UCSD-AML1 (cell line): ENCODE measurements at regions not wholly inside any gene's neighbourhood (a gene's known extent, or its start where the extent isn't known, plus 50 kb on each side); places are given as distances from the start of the nearest gene placed in this dataset.
"Not testable (repeated sequence)": the region's sequence is repeated elsewhere in the genome, so short reads cannot be mapped to it uniquely, and the experiment has no call there.

Source experiments
- DNase-seq: peaks from one replicate; lab custom pipeline; 2025; ENCODE audit not compliant: unreplicated experiment; lab: John Stamatoyannopoulos, UW

DNA sequence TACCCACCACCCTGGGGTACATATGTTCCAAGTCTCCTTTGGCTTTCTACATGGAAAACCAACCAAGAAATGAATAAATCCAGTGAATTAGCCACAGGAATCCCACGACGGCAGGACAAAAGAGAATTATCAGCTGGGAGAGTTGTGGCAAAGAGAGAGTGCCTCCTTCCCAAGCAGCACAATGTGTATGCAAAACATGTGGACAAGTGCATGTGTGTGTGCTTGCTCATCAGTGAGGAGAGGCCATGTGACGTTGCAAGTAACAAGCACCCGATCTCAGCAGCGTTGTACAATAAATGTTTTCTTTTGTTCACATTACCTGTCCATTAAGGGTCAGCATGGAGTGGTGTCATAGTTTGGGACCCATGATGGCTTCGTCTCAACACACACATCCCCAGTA is 50.0 kb upstream of the EMX2 start:
- no peak for DNase-seq

DNA sequence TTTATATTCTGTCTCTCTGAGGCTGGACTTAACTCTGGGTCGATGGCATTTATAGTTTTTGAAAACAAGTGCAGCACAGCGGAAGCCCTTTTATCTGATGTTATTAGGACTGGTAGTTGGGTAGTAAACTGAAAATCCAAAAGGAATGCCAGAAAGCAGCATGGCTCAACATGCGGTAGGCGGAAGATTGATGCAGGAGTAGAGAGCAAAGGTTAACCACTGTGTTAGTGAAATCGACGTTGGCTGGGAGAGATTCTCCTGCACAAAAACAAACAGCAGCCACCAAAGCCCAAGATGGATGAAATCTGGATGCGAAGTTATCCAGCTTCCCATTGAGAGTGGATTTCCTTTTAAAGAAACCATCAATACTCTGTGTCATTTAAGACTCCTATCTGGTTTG is 54.5 kb upstream of the EMX2 start:
- no peak for DNase-seq

DNA sequence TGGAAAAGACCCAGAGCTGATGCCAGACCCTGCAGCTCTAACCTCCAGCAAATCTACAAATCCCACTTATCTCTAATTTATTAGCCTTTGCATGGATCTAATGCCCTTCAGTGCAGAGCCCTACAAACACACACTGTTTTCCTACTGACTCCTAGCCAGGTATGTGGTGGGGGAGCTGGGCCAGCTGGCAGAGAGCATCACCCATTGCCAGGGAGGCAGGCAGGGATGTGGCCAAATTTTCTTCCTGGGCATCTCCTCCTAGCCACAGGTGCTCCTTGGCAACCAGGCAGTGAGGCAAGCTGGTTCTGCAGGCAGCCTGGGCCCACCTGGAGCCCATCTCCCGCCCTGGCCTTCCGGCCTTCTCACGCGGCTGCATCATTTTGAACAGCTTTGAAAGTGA is 55.9 kb upstream of the EMX2 start:
- DNase-seq, result no peak

DNA sequence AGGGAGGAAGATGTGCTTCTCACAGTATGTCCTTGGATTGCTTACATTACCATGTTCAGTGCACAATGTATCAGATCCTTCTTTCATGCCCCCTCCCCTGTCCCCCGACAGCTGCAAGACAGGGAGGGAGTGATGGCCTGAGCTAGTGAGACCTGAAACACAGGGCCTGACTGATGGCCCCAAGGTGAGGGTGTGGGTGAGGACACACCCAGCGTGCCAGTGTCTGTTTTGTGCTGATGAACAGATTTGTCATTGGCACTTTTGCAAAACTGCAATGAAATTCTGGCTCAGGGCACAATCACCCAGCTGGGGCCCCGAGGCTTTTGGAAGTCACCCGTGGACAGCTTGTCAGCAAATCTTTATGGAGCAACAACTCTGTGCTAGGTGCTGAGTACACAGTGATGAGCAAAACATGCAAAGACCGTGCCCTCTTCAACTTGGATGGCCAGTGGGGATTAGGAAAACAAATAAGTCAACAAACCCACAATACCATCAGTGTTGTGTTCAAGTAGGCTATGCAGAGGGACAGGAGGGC is 59.4 kb upstream of the EMX2 start:
- no peak for DNase-seq

DNA sequence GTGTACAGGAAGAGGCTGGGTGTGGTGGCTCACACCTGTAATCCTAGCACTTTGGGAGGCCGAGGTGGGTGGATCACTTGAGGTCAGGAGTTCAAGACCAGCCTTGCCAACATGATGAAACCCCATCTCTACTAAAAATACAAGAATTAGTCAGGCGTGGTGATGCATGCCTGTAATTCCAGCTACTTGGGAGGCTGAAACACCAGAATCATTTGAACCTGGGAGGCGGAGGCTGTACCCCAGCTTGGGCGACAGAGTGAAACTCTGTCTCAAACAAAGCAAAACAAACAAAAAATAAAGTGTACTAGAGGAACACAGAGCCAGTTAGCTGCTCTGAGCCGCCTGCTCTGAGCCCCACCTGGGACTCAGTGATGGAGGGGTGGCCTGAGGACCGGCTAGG is 61.5 kb upstream of the EMX2 start:
- DNase-seq, result not testable (repeated sequence)

DNA sequence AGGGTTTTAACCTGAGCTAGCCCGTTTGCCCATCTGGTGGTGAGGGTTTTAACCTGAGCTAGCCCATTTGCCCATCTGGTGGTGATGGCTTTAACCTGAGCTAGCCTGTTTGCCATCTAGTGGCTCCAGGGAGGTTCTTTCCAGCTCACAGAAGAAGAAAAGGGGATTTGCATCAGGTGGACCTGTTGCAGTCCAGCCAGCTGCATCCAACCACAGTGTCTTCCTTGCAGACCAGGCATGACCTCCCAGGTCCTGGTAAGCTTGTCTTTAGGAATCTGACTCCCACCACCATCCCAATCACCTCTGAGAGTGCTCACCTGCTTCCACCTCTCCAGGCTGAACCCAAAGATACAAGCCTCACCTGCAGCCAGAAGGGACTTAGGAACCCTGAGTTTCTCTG is 62.4 kb upstream of the EMX2 start:
- DNase-seq, result no peak

DNA sequence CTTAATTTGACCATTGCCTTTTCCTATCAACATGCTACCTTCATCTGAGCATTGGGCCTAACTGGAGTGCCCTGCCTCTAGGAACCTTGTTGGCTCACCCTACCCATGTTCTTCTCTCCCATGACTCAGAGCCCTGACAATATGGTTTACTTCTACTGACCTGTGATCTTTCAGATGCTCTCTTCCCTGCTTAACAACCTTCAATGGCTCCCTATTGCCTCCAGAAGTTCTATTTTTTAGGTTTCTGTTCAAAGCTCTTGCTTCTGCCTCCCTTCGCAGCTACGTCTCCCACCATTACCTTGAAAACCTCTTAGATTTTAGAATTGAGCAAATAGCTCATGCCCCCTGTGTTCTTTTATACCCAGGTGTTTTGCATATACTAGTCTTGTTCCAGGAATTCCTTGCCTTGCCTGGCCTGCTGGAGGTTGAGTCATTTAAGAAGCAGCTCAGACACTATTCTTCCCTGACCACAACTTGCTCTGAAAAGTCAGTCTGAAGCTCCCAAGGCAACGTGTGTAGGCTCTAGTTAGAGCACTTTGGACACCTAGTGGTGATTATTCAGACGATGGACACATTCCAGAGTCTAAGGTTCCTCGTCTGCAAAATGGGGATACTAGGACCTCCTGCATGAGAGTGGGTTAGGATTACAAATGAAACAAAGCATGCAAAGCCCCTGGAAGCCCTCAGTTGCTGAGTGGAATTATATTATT is 64.4 kb upstream of the EMX2 start:
- DNase-seq, result no peak

DNA sequence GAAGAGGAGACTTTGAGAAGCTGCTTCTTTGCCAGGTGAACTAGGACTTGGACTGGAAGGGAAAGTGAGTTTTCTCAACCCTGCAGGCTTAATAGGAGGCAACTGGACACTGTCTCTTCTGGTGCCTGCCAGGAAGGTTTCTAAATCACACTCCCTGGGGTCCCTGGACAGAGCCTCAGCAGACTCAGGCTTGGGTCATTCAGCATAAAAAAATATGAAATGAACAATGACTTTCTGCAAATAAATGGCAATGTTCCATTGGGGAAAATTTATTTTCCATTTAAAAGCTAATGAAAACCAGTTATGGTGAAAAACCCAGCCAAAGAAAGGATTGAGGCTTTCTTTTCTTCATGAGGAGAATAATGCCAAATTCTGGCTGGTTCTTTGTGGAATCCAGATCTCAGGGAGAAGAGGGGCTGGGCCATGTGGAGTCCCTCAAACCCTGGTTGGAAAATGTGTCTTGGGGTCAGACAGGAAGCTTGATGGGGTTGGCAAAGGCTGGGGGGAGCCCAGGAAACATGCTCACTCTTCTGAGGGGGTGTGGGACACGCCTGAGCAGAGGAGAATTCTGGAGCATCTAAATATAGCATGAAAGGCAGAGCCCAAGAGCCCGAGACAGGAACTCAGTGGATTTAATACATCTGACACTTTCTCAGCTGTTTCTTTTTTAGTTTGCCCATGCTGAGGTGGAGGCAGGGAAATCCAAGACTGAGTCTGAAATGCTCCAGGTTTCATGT is 65.2 kb upstream of the EMX2 start:
- DNase-seq, result no peak

DNA sequence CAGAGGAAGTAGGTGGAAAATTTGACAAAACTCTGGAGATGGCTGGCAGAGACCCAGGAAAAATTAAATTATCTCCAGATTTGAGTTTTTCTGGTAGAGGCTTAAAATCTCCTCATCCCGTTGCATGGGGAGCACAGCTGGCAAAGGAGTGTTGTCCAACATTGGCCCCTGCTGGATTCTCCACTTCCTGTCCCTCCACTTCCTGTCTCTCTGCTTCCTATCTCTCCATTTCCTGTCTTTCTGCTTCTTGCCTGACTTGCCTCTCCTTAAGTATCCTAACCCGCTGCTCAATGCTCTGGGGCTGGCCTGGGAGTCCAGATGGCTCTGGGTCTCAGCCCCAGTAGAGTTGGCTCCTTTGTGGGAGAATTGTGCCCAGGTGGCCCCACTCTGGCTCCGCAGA is 65.8 kb upstream of the EMX2 start:
- DNase-seq, result no peak

DNA sequence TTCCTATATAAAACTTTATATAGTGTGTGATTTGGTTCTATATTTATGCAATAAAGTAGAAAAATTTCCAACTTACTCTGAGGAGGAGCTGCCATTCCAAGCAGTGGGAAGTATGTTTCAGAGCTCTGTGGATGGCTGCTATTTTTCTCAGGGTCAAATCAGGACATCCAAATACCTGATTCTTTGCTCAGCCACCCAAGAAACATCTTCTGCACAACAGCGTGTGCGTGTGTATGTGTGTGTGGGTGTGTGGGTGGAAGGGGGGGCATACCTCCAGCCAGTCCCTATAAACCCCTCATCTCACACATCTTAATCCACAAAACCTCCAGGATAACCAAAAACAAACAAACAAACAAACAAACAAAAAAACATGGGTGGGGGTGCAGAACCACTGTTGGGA is 66.3 kb upstream of the EMX2 start:
- DNase-seq, result no peak

DNA sequence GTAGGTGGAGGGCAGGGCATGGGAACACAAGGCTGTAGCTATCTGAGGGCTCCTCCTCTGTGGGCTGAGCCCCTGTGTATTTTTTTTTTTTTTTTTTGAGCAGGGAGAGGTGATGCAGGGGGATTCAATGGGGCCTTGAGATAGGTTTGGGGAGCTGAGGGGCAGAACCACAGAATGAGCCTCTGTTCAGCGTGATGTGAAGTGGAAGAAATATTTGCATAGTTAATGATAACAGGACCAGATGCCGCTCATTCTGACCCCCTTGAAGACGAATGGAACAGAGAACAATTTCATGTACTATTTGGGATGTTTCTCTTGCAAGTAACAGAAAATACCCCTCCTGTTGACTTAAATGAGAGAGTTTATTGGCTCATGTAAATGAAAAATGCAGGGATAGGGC is 69.7 kb upstream of the EMX2 start:
- DNase-seq, result no peak

DNA sequence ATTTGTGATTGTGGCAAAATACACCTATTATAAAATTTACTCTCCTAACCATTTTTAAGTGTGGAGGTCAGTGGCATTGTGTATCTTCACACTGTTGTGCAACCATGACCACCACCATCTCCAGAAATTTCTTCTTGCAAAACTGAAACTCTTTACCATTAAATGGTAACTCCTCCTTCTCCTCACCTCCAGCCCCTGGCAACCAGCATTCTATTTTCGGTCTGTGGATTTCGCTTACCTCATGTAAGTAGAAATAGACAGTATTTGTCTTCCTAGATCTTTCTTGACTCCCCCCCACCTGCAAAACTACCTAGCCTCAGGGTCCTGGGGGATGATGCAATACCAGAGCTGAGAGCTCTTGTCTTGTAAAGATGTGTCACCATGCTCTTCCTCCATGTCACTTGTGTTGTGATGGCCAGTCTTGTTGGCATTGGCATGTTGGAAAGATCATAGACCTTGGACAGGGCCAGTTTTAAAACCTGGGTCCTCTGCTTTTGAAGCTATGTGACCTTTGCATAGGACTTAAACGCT is 71.1 kb upstream of the EMX2 start:
- DNase-seq, result no peak

DNA sequence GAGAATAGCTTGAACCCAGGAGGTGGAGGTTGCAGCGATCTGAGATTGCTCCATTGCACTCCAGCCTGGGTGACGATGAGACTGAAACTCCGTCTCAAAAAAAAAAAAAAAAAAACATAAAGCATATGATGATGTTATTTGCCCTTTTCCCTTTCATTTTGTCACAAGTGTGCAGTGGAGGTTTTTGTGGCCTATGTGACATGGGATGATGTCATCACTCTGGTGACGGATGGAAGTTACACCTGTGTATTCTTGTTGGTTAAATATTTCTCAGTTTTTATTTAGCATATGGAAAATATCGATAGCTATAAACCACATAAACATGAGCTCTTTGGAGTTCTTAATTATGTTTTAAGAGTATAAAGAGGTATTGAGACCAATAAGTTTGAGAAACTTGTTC is 71.8 kb upstream of the EMX2 start:
- no peak for DNase-seq

DNA sequence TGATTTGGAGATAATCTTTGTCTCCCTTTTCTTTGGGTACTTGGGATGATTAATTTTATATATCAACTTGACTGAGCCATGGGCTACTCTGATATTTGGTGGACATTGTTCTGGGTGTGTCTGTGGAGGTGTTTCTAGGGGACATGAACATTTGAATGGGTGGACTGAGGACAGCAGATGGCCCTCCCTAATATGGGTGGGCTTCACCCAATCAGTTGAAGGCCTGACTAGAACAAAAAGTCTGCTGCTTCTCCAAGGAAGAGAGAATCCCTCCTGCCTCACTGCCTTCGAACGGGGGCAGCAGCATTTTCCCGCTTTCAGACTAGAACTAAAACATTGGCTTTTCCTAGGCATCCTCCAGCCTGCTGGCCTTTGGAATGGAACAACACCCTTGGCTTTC is 73.9 kb upstream of the EMX2 start:
- no peak for DNase-seq

DNA sequence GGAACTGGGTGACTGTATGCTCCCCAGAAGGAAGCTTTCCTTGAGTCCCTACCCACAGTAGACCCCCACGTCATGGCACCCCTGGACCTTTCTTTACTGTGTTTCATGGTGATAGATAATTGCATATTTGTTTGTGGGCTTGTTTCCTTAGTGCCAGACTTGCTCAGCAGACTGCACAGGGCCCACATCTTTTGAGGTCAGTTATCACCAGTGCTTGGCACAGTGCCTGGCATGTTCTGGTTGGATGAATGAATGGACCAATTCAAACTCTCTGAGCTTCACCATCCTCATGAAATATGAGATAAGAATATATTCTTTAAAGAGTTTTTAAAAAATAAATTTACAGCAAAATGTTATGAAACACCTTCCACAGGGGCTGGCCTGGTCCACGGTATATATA is 78.4 kb upstream of the EMX2 start:
- DNase-seq, result no peak

DNA sequence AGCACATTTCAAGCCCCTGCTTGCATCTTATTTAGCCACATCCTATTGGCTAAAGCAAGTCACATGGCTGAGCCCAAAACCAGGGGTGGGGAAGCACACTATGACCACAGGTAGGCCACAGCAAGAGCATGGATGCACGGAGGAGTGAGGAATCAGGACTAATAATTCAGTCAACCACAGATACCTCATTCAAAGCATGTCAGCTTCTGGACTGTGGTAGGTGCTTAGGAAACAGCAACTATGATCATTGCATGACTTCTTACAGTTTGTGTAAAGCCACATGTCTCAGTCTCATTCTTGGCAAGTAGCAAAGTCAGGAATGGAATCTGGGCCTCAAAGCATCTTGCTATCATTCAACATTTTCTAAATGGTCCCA is 79.0 kb upstream of the EMX2 start:
- no peak for DNase-seq

DNA sequence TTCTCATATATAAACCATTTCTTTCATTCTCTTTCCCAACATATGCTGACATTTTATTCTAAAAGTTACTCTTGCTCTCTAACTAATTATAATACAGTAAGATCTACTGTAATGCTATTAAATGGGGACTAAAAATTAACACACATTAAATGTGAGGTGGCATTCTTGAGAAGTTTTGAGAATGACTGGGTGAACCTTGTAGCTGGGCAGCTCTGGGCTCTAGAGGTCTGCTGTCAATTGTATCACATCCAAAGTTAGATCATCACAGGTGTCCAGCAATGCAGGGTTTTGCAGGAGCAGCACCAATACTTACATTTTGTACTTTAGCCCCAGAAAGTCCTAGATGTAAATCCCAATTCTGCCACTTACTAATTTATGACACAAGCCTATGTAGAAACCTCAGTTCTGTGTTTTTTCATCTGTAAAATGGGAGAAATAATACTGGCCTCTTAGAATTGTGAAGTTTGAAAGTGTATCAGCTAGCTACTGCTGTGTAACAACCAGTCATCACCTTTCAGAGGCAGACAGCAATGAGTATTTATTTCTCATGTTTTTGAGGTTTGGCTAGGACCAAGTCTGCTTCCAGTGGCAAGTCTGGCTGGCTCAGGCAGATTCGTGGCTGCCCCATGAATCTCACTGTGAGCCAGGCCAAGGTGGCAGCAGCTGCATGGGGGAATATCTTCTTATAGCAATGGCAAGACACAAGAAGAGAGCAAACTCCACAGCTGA is 79.6 kb upstream of the EMX2 start:
- no peak for DNase-seq

DNA sequence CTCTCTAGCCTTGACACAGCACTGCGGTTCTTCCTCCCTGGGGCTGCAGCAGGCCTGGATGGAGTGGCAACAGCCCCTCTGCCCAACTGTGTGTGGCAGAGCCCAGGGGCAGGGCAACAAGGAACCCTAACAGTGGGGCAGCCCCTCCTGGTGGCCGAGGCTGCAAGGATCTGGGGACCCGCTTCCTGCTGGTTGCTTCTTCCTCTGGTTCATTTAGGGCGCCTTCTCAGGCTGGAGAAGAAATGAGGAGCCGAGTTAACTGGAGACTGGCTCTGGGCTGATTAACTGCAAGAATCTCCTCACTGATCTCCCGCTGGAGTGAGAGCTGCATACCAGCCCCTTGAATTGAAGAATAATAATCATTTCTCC is 80.1 kb upstream of the EMX2 start:
- peak; percentile 44 for DNase-seq

DNA sequence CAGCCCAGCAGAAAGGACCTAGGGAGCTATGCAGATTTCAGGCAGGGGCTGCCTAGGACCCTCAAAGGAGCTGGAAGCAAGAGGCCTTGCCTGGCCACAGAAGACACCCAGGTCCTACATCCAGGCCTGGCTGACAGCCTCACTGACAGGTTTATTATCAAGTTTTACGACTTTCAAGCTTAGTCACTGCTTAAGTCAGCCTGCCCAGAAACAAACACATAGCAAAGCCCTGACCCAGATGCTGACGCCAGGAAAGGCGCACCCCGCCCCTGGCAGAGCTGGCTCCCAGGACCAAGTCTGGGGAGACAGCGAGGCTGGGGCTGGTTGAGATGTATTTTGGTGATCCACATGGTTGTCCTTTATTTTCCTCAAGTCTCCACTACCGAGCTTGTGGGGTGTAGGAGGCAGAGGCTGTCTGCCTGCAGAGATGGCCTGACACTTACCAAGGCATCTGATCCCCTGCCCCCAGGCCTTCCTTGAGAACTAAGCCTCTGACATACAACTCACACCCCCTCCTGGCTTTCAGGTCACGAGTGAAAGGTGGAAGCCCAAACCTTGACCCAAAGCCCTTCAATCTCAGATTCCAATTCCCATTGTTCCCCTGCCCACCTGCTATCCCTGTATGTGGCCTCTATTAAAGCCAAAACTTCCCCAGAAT is 80.7 kb upstream of the EMX2 start:
- no peak for DNase-seq

DNA sequence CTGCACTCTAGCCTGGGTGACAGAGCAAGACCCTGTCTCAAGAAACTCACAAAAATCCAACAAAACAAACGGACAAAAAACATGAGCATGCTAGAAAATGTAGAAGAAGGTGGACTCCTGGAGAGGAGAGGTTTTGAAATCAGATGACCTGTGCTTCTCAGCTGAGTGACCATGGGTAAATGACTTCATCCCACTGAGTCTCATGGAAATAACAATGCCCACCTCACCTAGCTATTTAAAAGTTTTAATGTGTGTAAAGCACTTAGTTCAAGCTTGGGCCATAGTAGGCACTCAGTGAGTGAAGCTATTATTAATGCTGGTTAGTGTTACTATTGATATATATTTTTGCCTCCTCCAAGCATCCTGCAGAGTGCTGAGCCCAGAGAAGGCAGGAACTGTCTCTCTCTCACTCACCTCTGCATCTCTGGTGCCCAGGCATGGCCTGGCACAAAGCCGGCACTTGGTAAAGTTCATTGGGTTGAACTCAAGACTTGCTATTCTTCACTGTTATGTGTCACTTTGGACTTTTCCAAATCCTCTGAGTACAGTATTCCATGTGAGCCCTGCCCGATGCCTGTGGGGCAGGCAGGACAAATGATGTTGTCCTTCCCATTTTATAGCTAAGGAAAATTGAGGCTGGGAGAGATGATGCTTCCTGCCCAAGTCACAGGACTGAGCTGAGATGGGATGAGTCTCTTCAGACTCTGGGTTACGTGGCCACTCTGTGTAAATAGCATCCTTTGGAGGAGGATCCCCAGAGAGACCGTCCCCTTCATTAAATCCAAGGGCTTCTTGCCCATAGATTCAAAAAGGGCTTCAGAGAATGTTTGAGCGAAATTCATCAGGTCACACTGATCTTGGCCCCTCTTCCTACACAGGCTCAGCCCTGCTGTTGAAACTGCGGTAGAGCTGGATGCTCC is 81.4 kb upstream of the EMX2 start:
- DNase-seq, result no peak
